Peyer's patch (tissue), 4 donors: ENCODE measurements at regions not wholly inside any gene's neighbourhood (a gene's known extent, or its start where the extent isn't known, plus 50 kb on each side); places are given as distances from the start of the nearest gene placed in this dataset.
A peak's percentile ranks its signal among the peaks of the same experiment; 100 is the strongest.

Experiments
- DNase-seq, 3 donors: peaks; one replicate each; pipeline ENCODE4 v3.0.0-alpha.2; 2017 to 2019
- H3K27ac ChIP-seq, 4 donors: fragments of 200-600 bp; sonication (generic); one replicate each; pipeline ENCODE4 v1.5.1; 2016 to 2019
- H3K27me3 ChIP-seq, 2 donors: fragments of 200-600 bp; sonication (generic); one replicate each; pipeline ENCODE4 v1.5.1; 2019
- H3K36me3 ChIP-seq, 3 donors: fragments of 200-600 bp; sonication (generic); one replicate each; pipeline ENCODE4 v1.5.1; 2016 to 2019
- H3K4me1 ChIP-seq, 4 donors: fragments of 200-600 bp; sonication (generic); one replicate each; pipeline ENCODE4 v1.5.1; 2016 to 2019
- H3K4me3 ChIP-seq, 4 donors: fragments of 200-600 bp; sonication (generic); 1 replicate in 3 of 4; 2 replicates in 1 of 4; pipeline ENCODE4 v1.5.1; 2016 to 2019; ENCODE audit warnings: mild to moderate bottlenecking in 1 of 4
- H3K9me3 ChIP-seq, 4 donors: fragments of 200-600 bp; sonication (generic); one replicate each; pipeline ENCODE4 v1.5.1; 2016 to 2019; ENCODE audit warnings: mild to moderate bottlenecking in 1 of 4
- CTCF ChIP-seq, 6 experiments: fragments of 450-650 bp in 4 of 6; fragments of 200-600 bp in 2 of 6; sonication (generic) in 1 of 6; IDR thresholded peaks; one replicate each; pipeline ENCODE4 v1.5.1; 2017 to 2019; ENCODE audit warnings: antibody characterized with exemption in 6 of 6, mild to moderate bottlenecking in 3 of 6, moderate library complexity in 1 of 6
- POLR2A ChIP-seq, 2 donors: fragments of 450-650 bp; IDR thresholded peaks; one replicate each; pipeline ENCODE4 v1.5.1; 2017; ENCODE audit warnings: antibody characterized with exemption in 2 of 2, mild to moderate bottlenecking in 2 of 2, moderate library complexity in 2 of 2

- Histone ChIP-seq H3K27ac (no peak overlapping the region), H3K27me3 (no peaks in the 10 kb centered on the region), H3K36me3 (no peaks in the 10 kb centered on the region), H3K9me3 (no peaks in the 10 kb centered on the region), H3K4me3 (no peak overlapping the region), H3K4me1 (no peaks in the 10 kb centered on the region)
- no peak for DNase-seq
- TF ChIP-seq CTCF (IDR thresholded peaks at IDR 0.05) (no peak), POLR2A (IDR thresholded peaks at IDR 0.05) (no peak)
Measured at GRCh38 chr12:91290354-91290753, 107.7 kb upstream of the DCN start.

- Histone ChIP-seq H3K27me3 (no peaks in the 10 kb centered on the region), H3K27ac (no peak overlapping the region), H3K4me1 (no peaks in the 10 kb centered on the region), H3K9me3 (no peaks in the 10 kb centered on the region), H3K36me3 (no peaks in the 10 kb centered on the region), H3K4me3 (no peak overlapping the region)
- TF ChIP-seq CTCF (IDR thresholded peaks at IDR 0.05) (no peak), POLR2A (IDR thresholded peaks at IDR 0.05) (no peak)
- DNase-seq: no peak
Measured at GRCh38 chr12:91289906-91290305, 107.3 kb upstream of the DCN start.

- H3K4me3 ChIP-seq: no peak overlapping the region
- no peak for DNase-seq
- no peak overlapping the region for H3K27ac ChIP-seq
- no peak for TF ChIP-seq CTCF (IDR thresholded peaks at IDR 0.05)
- no peak for TF ChIP-seq POLR2A (IDR thresholded peaks at IDR 0.05)
- H3K4me1 ChIP-seq: no peaks in the 10 kb centered on the region
- H3K36me3 ChIP-seq: no peaks in the 10 kb centered on the region
- H3K27me3 ChIP-seq: no peaks in the 10 kb centered on the region
- H3K9me3 ChIP-seq: no peaks in the 10 kb centered on the region
Measured at GRCh38 chr12:91289072-91289471, 106.5 kb upstream of the DCN start.

- no peak for TF ChIP-seq CTCF (IDR thresholded peaks at IDR 0.05)
- TF ChIP-seq POLR2A (IDR thresholded peaks at IDR 0.05): no peak
- Histone ChIP-seq H3K4me1 (no peaks in the 10 kb centered on the region), H3K4me3 (no peak overlapping the region), H3K27ac (no peak overlapping the region), H3K9me3 (no peaks in the 10 kb centered on the region), H3K27me3 (no peaks in the 10 kb centered on the region), H3K36me3 (no peaks in the 10 kb centered on the region)
- no peak for DNase-seq
Measured at GRCh38 chr12:91287753-91288152, 105.1 kb upstream of the DCN start.

- Histone ChIP-seq H3K36me3 (no peaks in the 10 kb centered on the region), H3K9me3 (no peaks in the 10 kb centered on the region), H3K27me3 (no peaks in the 10 kb centered on the region), H3K27ac (no peak overlapping the region), H3K4me3 (no peak overlapping the region), H3K4me1 (no peaks in the 10 kb centered on the region)
- DNase-seq: no peak
- TF ChIP-seq CTCF (IDR thresholded peaks at IDR 0.05) (no peak), POLR2A (IDR thresholded peaks at IDR 0.05) (no peak)
Measured at GRCh38 chr12:91278126-91278525, 95.5 kb upstream of the DCN start.

- TF ChIP-seq POLR2A (IDR thresholded peaks at IDR 0.05) (no peak), CTCF (IDR thresholded peaks at IDR 0.05) (no peak)
- DNase-seq: no peak
Measured at GRCh38 chr12:91276509-91276908, 93.9 kb upstream of the DCN start.

More at GRCh38 chr12:91276509-91276908, 93.9 kb upstream of the DCN start:
- H3K9me3 ChIP-seq: no peaks in the 10 kb centered on the region
- no peaks in the 10 kb centered on the region for H3K4me1 ChIP-seq
- H3K36me3 ChIP-seq: no peaks in the 10 kb centered on the region
- H3K4me3 ChIP-seq: no peak overlapping the region
- H3K27me3 ChIP-seq: no peaks in the 10 kb centered on the region
- H3K27ac ChIP-seq: peak overlapping the region in 1 of 4 donors; percentile 58
